ENCODE measurements at regions not wholly inside any gene's neighbourhood (a gene's known extent, or its start where the extent isn't known, plus 50 kb on each side); places are given as distances from the start of the nearest gene placed in this dataset.
"Not testable (repeated sequence)": the region's sequence is repeated elsewhere in the genome, so short reads cannot be mapped to it uniquely, and the experiment has no call there.

DNA sequence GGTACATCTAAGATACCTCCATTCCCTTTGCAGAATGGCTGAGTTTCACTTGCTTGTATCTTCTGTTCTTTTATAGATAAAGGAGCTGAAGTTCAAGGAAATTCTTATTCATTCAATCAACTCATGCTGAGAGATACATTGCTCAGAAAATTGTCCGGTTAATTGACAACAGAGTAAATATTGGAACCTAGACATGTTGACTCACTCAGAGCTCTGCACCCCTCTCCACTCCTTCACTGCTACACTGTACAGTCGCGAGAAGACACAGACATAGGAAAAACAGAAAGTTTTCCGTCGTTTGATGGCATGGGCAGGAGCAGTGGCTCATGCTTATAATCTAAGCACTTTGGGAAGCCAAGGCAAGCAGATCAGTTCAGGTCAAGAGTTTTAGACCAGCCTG lies 690.5 kb upstream of the SOX9 start:
- DNase-seq (ENCODE audit: low read depth in 3 of 3), result no peak

DNA sequence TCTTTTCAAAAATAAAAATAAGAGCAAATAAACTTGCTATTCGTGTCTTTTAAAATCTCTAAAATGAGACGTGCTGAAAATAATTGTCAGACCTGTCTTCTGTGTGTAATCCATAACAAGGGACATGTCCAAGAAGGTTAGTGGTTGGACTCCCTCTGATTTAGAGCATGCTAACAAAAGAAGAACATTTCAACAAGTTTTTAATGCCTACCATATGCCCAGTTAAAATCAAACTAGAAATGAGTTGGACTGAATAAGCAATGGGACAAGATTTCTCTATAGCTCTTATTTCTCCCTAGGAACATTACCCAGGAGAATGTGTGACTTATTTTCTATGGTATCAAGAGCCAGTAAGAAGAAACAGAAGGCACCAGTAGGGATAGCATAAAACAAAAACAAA lies 689.7 kb upstream of the SOX9 start:
- no peak for DNase-seq (ENCODE audit: low read depth in 3 of 3)

DNA sequence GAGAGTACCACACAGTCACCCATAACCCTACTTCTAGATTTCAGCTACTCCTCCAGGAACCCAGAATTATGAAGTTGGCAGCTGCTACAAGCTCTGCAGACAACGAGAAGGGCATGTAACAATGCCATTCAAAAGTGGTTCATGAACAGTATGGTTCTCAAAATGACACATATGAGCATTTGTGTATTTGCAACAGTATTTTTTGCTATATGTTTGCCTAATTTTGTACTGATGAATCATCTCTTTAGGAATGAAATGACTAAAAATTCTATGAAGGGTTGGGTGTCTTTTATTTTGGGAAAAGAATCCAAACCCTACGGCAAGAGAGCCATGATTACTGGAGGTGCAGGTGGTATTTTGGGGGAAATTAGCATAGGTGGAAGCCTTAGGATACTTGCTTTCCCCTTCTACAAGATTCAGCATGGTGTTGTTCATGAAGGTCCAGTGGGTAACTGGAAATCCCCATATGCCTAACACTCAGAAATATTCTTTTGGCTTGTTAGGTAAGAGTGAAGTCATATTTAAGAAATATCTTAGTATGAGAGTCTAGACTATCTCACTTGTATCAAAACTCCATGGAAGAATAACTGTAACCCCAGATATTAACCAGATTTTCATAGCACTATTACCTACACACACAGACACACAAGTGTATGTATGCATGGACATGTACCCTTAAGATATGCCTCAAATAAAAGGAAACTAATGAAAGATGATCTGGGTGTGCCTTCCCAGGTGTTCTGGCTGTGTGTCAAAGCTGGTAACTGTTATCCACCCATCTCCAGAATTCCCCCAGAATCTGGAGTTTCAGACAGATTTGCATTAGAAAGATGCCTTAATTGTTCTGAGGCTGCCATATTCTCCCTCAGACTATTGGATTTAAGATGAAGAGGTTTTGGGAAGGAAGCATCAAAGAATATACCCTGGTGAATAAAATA lies 688.2 kb upstream of the SOX9 start:
- DNase-seq (ENCODE audit: low read depth in 3 of 3), result no peak

DNA sequence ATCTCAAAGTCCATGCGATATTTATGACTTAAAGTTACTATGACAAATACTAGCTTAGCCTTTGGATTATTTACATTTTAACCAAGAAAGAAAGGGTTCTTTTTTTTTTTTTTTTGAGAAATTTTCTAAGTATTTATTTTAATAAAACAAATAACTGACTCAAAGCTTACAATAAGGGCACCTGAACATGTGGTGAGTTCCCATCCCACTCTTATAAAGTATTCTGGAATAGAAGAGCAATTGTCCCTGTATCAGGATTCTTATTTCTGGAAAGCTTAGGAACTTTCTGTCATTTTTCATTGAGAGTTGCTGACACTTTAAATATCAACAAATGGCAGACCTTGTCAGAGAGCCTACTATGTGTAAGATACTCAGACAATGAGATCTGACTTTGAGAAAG lies 686.1 kb upstream of the SOX9 start:
- no peak for DNase-seq (ENCODE audit: low read depth in 3 of 3)

DNA sequence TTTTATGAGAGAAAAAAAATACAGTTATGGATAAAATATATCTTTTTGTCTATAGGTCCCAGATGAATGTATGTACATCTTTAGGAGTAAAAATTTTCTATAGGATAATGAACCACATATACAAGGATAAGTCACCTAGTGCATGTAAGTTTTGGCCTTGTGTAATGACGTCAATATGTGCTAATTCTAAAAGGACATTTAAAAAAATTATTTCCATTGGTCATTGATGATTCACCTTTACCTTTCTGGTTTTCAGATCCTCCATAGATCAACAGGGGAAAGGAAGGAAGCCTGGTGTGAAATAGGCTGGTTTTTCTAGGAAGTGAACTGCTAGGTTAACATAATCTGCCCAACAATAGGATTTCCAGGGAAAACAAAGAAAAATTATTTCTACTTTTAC lies 684.3 kb upstream of the SOX9 start:
- no peak for DNase-seq (ENCODE audit: low read depth in 3 of 3)

DNA sequence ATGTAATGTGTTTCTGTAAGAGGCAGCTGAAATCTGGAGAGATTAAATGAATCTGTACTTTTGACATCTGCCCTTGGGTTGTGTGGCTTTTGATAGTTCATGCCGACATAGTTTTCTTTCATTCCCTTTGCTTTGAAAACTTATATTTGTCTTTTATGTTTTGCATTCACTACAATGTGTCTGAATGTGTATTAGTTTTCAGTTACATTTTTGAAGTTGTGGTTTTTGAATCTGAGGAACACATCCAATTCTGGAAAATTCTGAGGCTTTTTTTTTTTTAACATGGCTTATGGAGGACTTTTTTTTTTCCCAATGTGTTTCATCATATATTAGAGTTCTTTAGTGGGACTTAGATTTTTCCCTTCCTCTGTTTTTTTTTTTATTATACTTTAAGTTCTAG lies 683.7 kb upstream of the SOX9 start:
- DNase-seq (ENCODE audit: low read depth in 3 of 3), result no peak

DNA sequence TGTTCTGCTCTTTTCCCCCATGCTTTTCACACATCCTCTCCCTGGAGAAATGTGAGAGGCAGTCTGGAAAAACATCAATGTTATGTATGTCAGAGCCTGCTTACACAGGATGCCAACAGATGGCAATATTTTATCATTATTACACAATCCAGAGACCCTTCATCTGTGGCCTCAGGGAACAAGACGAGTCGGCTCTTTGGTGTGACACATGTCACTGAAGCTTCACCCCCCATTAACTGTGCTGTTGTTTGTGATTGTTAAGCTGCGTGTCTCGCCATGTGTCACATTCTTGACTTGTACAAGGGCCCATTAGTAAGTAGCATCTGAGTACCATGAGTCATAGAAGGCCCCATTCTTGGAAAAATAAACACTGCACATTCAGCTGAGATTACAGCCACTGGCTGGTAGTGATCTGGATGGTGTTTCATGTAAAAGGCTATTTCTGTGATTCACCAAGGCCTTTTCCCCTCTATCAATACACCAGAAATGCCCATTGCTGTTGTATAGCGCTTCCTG lies 682.1 kb upstream of the SOX9 start:
- no peak for DNase-seq (ENCODE audit: low read depth in 3 of 3)

DNA sequence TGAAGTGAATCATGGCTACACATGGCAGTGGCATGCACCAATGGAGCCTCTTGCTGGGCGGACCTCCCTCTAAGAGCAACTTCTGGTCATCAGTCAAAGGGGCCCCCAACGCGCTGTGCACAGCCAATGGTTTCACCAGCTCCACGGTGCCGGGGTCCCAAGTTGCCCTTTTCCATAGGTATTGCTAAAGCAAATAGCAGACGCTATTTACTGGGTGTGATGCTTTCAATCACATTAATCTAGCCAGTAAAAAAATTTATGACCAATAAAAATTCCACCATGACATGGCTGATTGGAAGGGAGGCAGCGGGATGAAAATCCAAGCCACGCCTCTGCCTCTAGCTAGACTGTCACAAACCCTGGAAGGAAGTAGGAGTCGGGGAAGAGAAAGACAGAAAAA lies 680.3 kb upstream of the SOX9 start:
- DNase-seq (ENCODE audit: low read depth in 3 of 3), result no peak

DNA sequence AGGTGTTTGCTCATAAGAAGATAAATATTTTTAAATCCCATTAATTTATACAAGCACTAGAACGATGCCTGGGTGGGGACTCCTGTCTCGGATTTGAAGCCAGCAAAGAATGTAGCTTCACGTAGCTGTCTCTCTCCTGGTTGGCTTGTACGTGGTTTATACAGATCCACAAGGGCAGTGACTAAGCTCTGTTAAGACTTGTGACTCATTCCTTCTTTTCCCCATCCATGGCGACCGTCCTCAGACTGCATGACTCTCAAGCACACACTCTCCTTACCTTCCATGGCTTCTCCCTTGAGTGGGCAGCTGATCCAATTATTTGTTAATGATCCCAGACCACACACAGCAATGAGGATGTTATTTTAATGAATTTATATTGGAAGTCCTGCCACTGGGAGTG lies 679.7 kb upstream of the SOX9 start:
- DNase-seq (ENCODE audit: low read depth in 3 of 3), result no peak

DNA sequence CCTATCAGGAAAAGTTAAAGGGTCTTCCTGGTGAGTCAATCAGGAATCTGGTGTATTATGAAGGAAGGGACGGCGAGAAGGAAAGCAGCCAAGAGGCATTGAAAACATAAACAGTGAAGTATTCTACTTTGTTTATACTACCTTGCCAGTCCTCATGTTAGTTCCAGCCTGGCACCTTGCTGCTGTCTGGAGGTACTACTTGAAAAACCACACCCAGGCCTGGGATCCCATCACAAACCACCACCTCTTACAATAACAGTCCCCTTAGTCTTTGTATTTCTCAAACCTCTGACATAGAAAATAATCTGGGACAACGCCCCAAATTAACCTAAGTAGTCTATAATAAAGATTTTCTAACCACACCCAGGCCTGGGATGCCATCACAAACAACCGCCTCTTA lies 676.7 kb upstream of the SOX9 start:
- no peak for DNase-seq (ENCODE audit: low read depth in 3 of 3)

DNA sequence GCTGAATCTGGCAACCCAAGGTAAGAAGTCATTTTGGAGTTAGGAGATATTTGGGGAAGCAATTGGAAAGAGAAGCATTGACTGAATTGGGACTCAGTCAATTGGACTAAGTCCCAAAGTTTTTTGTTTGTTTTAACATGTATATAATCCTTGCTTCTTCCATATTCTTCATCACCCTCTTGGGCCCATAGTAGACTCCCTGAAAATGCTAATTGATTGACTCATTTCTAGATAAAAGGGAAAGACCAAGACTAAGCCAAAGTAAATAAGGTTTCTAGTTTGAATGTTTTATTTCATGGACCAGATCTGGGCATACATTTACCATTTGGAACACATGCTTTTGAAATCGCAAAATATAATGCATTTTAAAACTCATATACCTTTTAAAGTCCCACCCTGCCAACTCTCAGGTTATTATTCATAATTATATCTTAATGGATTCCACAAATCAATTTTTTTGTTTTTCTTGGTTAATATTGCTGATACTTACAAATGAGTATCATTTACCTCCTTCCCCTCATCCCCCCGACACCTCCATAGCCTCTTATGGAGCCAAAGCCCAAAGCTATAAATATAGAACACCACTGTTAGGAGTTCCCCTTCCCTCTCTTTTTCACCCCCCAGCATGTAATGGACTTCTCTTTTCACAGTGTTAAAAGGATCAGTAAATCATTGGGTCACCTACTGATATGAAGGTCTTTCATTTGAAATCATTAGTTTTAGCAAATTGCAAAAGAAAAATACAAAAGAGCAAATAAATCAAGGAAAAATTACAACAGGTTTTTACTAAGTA lies 674.0 kb upstream of the SOX9 start:
- no peak for DNase-seq (ENCODE audit: low read depth in 3 of 3)

DNA sequence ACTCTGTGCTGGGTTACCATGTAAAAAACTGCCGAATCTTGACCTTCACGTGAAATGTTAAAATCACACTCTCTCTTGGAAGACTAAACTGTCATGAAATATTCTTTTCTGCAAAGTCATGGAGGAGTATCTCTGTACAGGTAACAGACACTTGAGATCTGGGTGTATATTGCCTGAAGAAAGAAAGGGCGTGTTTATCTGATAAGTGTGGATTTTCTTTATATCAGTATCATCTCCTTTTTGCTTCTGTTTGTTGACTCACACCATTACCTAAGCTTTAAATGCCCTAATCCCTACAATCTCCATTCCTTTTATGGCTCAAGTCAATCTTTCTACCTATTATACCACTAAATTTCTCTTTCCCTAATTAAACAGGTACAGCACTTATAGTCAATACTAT lies 673.2 kb upstream of the SOX9 start:
- DNase-seq (ENCODE audit: low read depth in 3 of 3), result no peak

DNA sequence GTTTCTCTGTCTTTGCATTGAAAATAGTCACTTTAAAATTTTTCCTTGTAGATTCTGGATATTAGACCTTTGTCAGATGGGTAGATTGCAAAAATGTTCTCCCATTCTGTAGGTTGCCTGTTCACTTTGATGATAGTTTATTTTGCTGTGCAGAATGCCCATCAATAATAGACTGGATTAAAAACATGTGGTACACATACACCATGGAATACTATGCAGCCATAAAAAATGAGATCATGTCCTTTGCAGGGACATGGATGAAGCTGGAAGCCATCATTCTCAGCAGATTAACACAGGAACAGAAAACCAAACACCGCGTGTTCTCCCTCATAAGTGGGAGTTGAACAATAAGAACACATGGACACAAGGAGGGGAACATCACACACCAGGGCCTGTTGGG lies 670.2 kb upstream of the SOX9 start:
- DNase-seq (ENCODE audit: low read depth in 3 of 3), result not testable (repeated sequence)

DNA sequence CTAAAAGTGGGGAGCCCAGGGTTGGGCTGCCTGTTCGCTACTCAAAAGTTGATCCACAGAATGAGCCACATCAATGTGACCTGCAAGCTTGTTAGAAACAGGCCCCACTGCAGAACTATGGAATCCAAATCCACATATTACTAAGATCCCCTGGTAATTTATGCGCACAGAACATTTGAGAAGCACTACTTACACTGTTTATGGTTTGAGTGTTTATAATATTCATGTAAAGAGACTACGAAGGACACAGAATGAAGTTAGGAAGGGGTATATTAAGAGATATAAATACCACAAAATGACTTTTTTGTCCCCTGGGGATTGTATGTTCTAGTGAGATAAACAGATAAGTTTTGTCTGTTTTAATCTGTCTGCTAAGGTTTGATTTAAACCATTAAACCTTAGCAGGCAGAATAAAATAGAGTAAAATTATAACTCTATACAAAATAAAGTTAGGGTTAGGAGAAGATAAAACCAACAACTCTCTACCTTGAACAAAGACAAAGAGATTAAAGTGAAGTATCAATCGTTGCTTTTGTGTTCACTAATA lies 666.9 kb upstream of the SOX9 start:
- DNase-seq (ENCODE audit: low read depth in 3 of 3), result no peak

DNA sequence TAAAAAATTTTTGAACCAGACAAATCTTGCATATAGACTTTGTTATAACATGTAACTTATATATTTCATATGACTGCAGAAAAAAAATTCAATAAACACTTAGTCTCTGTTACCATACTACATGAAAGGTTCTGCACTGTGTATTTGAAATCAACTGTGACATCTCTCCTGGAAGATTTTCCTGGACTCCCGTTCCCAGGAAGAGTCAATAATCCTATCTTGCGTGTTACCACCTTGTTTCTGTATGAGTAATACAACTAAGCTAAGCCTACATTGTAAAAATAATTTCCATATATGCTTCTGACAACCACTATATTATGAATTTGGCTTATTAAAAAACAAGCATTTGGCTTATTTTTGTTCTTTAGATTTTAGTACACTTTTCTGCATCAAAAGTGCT lies 665.6 kb upstream of the SOX9 start:
- no peak for DNase-seq (ENCODE audit: low read depth in 3 of 3)

DNA sequence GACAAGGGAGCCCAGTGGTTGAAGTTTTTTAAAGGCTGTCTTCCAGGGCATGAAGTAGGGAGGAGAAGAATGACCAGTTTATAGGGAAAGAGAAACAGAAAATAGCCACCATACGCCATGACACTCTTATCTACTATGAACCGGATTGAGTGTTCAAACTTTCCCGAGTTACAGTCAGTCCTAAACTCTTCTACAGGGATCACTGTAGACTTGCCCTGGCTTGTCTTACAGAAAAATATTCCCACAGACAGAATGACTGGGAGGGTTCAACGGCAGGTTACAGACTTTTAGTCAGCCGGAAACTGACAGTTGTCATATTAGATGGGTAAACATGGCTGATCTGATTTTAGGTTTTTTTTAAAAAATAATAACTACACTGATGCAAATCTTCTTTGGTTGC lies 662.5 kb upstream of the SOX9 start:
- DNase-seq (ENCODE audit: low read depth in 3 of 3), result no peak

DNA sequence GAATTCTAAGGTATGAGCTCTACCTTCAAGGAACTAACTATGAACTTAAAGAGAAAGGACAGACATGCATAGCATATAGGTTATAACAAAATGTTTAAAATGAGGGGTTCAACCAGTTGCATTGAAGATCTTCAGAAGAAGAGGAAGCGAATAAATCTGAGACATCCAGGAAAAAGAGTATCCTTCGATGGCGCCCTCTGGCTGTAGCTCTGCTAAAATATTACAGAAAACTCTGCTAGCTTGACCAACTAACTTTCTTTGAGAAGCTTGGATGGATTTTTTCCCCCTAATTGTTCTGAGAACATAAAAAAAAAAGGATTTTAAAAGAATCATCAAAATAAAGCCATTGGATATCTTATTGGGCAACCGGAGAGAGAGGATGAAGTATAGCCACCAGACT lies 659.9 kb upstream of the SOX9 start:
- DNase-seq (ENCODE audit: low read depth in 3 of 3), result no peak

DNA sequence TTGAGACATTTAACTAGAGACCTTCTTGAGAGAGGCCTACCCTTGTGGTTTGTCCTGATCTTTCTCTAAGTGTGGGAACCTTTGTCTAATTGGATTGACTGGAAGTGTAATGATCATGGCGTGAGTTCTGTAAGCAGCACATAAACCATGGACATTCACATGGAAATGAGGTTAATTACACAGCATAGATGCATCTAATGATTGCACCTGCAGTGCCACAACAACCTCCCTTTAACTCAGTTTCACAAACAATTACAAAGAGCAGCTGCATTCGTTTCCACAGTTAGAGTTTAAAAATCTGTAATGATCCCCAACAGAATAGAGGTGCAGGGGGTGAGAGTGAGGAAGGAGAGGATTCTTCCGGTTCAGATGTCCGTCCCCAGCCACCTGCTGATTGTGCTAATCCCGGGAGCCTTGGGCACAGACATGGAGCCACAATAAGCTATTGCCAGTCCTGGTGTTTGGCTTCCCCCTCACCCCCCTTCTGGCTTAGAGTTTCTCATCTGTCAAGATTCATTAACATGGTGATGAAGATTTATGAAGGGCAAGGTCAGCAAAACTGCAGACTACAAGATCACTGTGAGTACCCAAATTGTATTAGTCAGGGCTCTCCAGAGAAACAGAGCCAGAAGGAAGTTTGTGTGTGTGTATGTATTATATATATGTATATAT lies 659.2 kb upstream of the SOX9 start:
- no peak for DNase-seq (ENCODE audit: low read depth in 3 of 3)

DNA sequence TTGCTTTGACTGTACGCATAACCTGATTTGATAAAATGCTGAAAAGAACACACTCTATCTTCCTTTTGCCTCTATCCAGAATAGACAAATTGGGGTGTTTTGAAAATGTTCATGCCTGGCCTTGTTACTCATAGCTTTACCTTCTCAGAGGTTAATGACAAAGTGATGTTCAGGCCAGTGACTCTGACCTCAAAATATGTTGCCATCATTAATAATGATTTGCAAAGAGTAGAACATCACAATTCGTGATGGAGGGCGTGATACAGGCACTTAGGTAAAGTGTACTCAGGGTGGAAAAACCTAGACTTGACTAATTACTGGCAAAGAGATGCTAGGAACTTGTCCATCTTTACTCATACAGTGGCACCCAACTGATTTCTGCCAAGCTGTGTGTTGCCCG lies 656.6 kb upstream of the SOX9 start:
- no peak for DNase-seq (ENCODE audit: low read depth in 3 of 3)

DNA sequence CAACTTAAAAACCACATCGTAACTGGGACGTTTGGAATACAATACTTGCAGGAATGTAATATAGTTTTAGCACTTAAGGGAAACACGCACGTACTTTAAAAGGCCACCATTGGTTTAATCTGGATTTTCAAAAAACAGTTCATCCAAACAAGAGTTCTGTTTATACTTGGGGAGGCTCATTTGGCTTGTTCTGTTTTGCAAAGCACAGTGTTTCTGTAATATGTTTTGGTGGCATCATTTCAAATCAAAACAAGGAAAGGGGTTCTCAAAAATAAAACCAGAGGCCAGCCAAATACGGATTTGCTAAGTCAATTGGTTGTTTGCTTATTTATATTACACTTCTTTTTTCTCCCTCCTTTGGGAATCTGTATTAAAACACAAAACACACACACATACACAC lies 656.1 kb upstream of the SOX9 start:
- no peak for DNase-seq (ENCODE audit: low read depth in 3 of 3)

DNA sequence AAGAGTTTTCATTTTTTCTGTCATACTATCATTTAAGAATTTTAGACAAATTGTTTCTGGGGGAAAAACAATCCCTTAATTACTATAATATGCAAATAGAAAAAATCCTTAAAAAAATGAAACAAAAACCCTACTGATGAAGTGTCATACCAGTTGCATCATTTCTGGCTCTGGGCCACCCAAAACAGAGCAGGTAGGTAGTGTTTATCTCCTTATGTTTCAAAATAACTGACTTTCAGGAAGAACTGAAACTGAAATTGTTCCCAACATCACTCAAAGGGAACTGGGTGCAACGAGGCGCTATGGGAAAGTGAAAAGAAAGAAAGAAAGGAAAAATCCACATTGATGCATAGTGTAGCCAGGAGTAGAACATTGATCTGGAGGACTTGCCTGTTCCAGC lies 653.1 kb upstream of the SOX9 start:
- DNase-seq (ENCODE audit: low read depth in 3 of 3), result no peak

DNA sequence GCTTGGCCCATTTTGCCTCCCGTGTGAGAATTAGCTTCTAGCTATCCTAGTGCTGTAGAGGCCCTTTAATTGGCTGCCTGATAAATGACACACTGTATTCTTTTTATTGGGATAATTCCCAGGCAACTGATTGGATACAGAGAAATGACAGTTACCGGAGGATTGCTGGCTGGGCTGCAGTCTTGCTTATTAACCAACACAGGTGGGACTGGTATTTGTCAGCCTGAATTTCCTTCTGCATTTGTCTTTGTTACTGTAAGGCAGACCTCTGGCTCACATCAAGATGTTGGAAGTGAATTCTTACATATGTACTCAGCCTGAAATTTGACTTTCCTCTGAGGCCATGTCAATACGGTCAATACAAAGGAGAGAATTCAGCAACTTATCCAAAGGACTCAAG lies 650.8 kb upstream of the SOX9 start:
- no peak for DNase-seq (ENCODE audit: low read depth in 3 of 3)
